GM12865 (cell line): ENCODE measurements at regions not wholly inside any gene's neighbourhood (a gene's known extent, or its start where the extent isn't known, plus 50 kb on each side); places are given as distances from the start of the nearest gene placed in this dataset.
"Not testable (repeated sequence)": the region's sequence is repeated elsewhere in the genome, so short reads cannot be mapped to it uniquely, and the experiment has no call there.

Source experiments
- DNase-seq: peaks from one replicate; pipeline ENCODE4 v3.0.0; 2010; ENCODE audit warnings: low read depth
- H3K4me3 ChIP-seq: 2 replicates; pipeline ENCODE4 v1.5.1; 2011; ENCODE audit warnings: mild to moderate bottlenecking, low read depth, low read length, control low read depth
- TF ChIP-seq, protein P1 (sequence below): IDR thresholded peaks from 2 replicates; pipeline ENCODE4 v1.5.1; 2011; ENCODE audit warnings: low read length, control low read depth, low read depth, inconsistent platforms; ENCODE audit not compliant: insufficient read depth; ENCODE audit errors: missing control alignments

- no peak for DNase-seq
- no peak overlapping the region for H3K4me3 ChIP-seq
- TF ChIP-seq, protein P1, sequence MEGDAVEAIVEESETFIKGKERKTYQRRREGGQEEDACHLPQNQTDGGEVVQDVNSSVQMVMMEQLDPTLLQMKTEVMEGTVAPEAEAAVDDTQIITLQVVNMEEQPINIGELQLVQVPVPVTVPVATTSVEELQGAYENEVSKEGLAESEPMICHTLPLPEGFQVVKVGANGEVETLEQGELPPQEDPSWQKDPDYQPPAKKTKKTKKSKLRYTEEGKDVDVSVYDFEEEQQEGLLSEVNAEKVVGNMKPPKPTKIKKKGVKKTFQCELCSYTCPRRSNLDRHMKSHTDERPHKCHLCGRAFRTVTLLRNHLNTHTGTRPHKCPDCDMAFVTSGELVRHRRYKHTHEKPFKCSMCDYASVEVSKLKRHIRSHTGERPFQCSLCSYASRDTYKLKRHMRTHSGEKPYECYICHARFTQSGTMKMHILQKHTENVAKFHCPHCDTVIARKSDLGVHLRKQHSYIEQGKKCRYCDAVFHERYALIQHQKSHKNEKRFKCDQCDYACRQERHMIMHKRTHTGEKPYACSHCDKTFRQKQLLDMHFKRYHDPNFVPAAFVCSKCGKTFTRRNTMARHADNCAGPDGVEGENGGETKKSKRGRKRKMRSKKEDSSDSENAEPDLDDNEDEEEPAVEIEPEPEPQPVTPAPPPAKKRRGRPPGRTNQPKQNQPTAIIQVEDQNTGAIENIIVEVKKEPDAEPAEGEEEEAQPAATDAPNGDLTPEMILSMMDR = no peak
Observed at GRCh38 chr10:9243941-9244411, 1189.5 kb downstream of the GATA3 start.

DNA sequence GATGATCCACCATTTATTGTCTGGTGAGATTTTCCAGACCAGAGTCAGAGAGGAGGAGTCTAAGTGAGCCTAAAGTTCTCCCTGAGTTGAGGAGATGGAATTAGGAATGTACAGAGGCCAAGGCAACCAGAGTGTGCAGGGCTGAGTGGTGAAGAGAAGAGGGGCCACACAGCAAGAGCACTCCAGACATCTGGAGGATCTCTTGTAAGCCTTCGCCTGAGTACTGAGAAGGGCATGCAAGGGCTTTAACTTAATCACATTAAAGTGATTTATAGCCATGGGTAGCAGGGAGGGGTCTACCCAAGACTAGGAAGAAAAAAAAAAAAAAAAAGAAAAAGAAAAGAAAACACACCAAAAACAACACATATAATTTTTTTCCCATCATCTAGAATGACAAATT is 1190.4 kb downstream of the GATA3 start:
- DNase-seq = no peak
- TF ChIP-seq, protein P1 = no peak

GRCh38 chr10:9253121-9253520 is 1198.6 kb downstream of the GATA3 start:
- TF ChIP-seq, protein P1 = no peak
- H3K4me3 ChIP-seq = no peak overlapping the region
- DNase-seq = no peak

More for the DNA sequence above, 1190.4 kb downstream of the GATA3 start:
- no peak overlapping the region for H3K4me3 ChIP-seq

DNA sequence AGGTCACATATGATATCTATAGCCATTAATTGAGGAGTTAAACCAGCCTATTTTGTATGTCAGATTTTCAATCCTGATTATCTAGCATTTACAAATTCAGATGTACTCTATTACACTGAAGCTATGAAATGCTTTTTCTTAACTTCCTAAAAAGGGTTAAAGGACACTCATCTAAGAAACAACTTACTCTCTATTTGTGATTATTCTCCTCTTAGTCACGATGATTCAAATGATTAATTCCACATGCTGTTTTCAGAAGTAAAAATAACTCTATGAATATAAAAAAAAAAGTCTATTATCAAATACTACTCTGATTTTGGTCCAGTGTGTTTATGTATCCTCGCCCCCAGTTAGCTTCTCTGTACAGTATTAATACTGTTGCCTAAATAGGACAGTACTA is 1199.9 kb downstream of the GATA3 start:
- TF ChIP-seq, protein P1 = no peak
- no peak overlapping the region for H3K4me3 ChIP-seq
- DNase-seq = no peak

- DNase-seq = no peak
- TF ChIP-seq, protein P1 = no peak
- H3K4me3 ChIP-seq = no peak overlapping the region
Observed at GRCh38 chr10:9260690-9261089, 1206.2 kb downstream of the GATA3 start.

- no peak overlapping the region for H3K4me3 ChIP-seq
- no peak for DNase-seq
- TF ChIP-seq, protein P1 = no peak
Observed at GRCh38 chr10:9262770-9263169, 1208.3 kb downstream of the GATA3 start.

- no peak overlapping the region for H3K4me3 ChIP-seq
- no peak for DNase-seq
- TF ChIP-seq, protein P1 = no peak
Observed at GRCh38 chr10:9268176-9268575, 1213.7 kb downstream of the GATA3 start.

- not testable (repeated sequence) for H3K4me3 ChIP-seq, DNase-seq
Observed at GRCh38 chr10:9273126-9273833, 1218.8 kb downstream of the GATA3 start.
